Lower leg skin (tissue), 3 donors: ENCODE measurements at regions not wholly inside any gene's neighbourhood (a gene's known extent, or its start where the extent isn't known, plus 50 kb on each side); places are given as distances from the start of the nearest gene placed in this dataset.

Source experiments
- POLR2A ChIP-seq, 2 donors: fragments of 450-650 bp; IDR thresholded peaks; one replicate each; pipeline ENCODE4 v1.6.1; 2016 to 2017; ENCODE audit warnings: antibody characterized with exemption in 2 of 2, mild to moderate bottlenecking in 1 of 2, moderate library complexity in 1 of 2
- TF ChIP-seq, protein P1 (sequence below), 3 donors: fragments of 450-650 bp; IDR thresholded peaks; one replicate each; pipeline ENCODE4 v1.5.1; 2016; ENCODE audit warnings: antibody characterized with exemption in 3 of 3, mild to moderate bottlenecking in 3 of 3, moderate library complexity in 2 of 3

DNA sequence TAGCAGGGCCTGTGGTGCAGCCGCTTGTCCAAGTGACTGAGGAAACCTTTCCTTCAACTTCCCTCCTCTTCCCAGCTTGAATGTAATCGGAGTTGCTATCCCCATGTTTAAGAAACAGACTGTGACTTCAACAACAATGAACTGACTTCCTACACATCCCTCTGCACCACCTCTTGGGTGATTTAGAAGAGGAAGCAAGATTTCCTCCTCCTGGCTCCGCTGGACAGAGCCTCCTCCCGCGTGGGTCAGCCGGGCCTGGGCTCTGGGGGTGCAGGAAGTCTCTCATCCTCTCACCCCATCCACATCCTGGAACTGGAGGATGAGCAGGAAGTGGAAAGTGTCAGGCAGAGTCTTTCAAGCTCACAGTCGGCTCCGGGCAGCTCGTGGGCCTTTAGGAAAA, 84.3 kb downstream of the GATA6 start:
- TF ChIP-seq, protein P1, sequence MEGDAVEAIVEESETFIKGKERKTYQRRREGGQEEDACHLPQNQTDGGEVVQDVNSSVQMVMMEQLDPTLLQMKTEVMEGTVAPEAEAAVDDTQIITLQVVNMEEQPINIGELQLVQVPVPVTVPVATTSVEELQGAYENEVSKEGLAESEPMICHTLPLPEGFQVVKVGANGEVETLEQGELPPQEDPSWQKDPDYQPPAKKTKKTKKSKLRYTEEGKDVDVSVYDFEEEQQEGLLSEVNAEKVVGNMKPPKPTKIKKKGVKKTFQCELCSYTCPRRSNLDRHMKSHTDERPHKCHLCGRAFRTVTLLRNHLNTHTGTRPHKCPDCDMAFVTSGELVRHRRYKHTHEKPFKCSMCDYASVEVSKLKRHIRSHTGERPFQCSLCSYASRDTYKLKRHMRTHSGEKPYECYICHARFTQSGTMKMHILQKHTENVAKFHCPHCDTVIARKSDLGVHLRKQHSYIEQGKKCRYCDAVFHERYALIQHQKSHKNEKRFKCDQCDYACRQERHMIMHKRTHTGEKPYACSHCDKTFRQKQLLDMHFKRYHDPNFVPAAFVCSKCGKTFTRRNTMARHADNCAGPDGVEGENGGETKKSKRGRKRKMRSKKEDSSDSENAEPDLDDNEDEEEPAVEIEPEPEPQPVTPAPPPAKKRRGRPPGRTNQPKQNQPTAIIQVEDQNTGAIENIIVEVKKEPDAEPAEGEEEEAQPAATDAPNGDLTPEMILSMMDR (IDR thresholded peaks at IDR 0.05): no peak
- no peak for TF ChIP-seq POLR2A (IDR thresholded peaks at IDR 0.05)
